ENCODE measurements at regions not wholly inside any gene's neighbourhood (a gene's known extent, or its start where the extent isn't known, plus 50 kb on each side); places are given as distances from the start of the nearest gene placed in this dataset.
"Not testable (repeated sequence)": the region's sequence is repeated elsewhere in the genome, so short reads cannot be mapped to it uniquely, and the experiment has no call there.

GRCh38 chr2:156003780-156004179 is 328.7 kb downstream of the NR4A2 start:
- DNase-seq, result no peak

- no peak for DNase-seq
These were observed 330.7 kb downstream of the NR4A2 start for GRCh38 chr2:156001851-156002250.

GRCh38 chr2:155997538-155997937 is 335.0 kb downstream of the NR4A2 start:
- DNase-seq, result no peak

- DNase-seq, result no peak
These were observed 338.2 kb downstream of the NR4A2 start for GRCh38 chr2:155994315-155994714.

GRCh38 chr2:155983845-155984244 is 348.7 kb downstream of the NR4A2 start:
- DNase-seq, result no peak

GRCh38 chr2:155982135-155982534 is 350.4 kb downstream of the NR4A2 start:
- no peak for DNase-seq

- DNase-seq, result no peak
These were observed 351.5 kb downstream of the NR4A2 start for GRCh38 chr2:155980941-155981560.

- no peak for DNase-seq
These were observed 356.8 kb downstream of the NR4A2 start for GRCh38 chr2:155975734-155976133.

GRCh38 chr2:155972916-155973315 is 359.6 kb downstream of the NR4A2 start:
- no peak for DNase-seq

- DNase-seq, result not testable (repeated sequence)
These were observed 366.5 kb downstream of the NR4A2 start for GRCh38 chr2:155966064-155966471.

GRCh38 chr2:155965415-155966063 is 367.0 kb downstream of the NR4A2 start:
- DNase-seq, result no peak

GRCh38 chr2:155961641-155962040 is 370.9 kb downstream of the NR4A2 start:
- DNase-seq, result no peak

- no peak for DNase-seq
These were observed 373.7 kb downstream of the NR4A2 start for GRCh38 chr2:155958834-155959233.

- DNase-seq, result no peak
These were observed 385.5 kb downstream of the NR4A2 start for GRCh38 chr2:155947069-155947468.

GRCh38 chr2:155944218-155944617 is 388.3 kb downstream of the NR4A2 start:
- no peak for DNase-seq

- DNase-seq, result no peak
These were observed 402.2 kb downstream of the NR4A2 start for GRCh38 chr2:155930312-155930711.

GRCh38 chr2:155917380-155917779 is 415.1 kb downstream of the NR4A2 start:
- DNase-seq, result no peak

GRCh38 chr2:155913356-155913755 is 419.2 kb downstream of the NR4A2 start:
- DNase-seq, result no peak

- no peak for DNase-seq
These were observed 424.0 kb downstream of the NR4A2 start for GRCh38 chr2:155908567-155908966.

- no peak for DNase-seq
These were observed 425.3 kb downstream of the NR4A2 start for GRCh38 chr2:155907211-155907610.

GRCh38 chr2:155905657-155906056 is 426.9 kb downstream of the NR4A2 start:
- DNase-seq, result no peak

GRCh38 chr2:155904720-155905119 is 427.8 kb downstream of the NR4A2 start:
- no peak for DNase-seq

- no peak for DNase-seq
These were observed 429.9 kb downstream of the NR4A2 start for GRCh38 chr2:155902635-155903034.

GRCh38 chr2:155895016-155895415 is 437.5 kb downstream of the NR4A2 start:
- no peak for DNase-seq

GRCh38 chr2:155880382-155880781 is 452.1 kb downstream of the NR4A2 start:
- not testable (repeated sequence) for DNase-seq
